PC-9 (cell line): ENCODE measurements at regions not wholly inside any gene's neighbourhood (a gene's known extent, or its start where the extent isn't known, plus 50 kb on each side); places are given as distances from the start of the nearest gene placed in this dataset.

Experiments
- EZH2 ChIP-seq: fragments of 200-600 bp; sonication (generic); IDR thresholded peaks from 2 replicates; pipeline ENCODE4 v1.8.0; 2017; ENCODE audit warnings: antibody characterized with exemption, low read depth
- TF ChIP-seq, protein P1 (sequence below): fragments of 200-600 bp; sonication (generic); conservative IDR thresholded peaks from 2 replicates; pipeline ENCODE4 v1.6.1; 2017; ENCODE audit warnings: mixed run types, antibody characterized with exemption, mild to moderate bottlenecking, moderate library complexity

- TF ChIP-seq, protein P1, sequence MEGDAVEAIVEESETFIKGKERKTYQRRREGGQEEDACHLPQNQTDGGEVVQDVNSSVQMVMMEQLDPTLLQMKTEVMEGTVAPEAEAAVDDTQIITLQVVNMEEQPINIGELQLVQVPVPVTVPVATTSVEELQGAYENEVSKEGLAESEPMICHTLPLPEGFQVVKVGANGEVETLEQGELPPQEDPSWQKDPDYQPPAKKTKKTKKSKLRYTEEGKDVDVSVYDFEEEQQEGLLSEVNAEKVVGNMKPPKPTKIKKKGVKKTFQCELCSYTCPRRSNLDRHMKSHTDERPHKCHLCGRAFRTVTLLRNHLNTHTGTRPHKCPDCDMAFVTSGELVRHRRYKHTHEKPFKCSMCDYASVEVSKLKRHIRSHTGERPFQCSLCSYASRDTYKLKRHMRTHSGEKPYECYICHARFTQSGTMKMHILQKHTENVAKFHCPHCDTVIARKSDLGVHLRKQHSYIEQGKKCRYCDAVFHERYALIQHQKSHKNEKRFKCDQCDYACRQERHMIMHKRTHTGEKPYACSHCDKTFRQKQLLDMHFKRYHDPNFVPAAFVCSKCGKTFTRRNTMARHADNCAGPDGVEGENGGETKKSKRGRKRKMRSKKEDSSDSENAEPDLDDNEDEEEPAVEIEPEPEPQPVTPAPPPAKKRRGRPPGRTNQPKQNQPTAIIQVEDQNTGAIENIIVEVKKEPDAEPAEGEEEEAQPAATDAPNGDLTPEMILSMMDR, result no peak
- TF ChIP-seq EZH2, result no peak
Measured at GRCh38 chr13:103410002-103410401, 343.8 kb upstream of the SLC10A2 start.
